ENCODE measurements at regions not wholly inside any gene's neighbourhood (a gene's known extent, or its start where the extent isn't known, plus 50 kb on each side); places are given as distances from the start of the nearest gene placed in this dataset.

GRCh38 chr16:85345129-85345639 is 232.9 kb upstream of the CIBAR2 start:
- no peak overlapping the region for H3K27ac ChIP-seq
- WGBS, 4 donors, result 69 to 91% (median 83%) methylated on average over 7 of the region's 7 CpGs
- H3K4me3 ChIP-seq, result no peak overlapping the region
- H3K9me3 ChIP-seq (replicated peaks in 1 of 3), result no peaks in the 10 kb centered on the region
- no peaks in the 10 kb centered on the region for H3K27me3 ChIP-seq
- TF ChIP-seq POLR2A (IDR thresholded peaks at IDR 0.05) (no peak), CTCF (IDR thresholded peaks at IDR 0.05) (no peak)
- H3K4me1 ChIP-seq (replicated peaks in 1 of 2), result peaks cover 0 to 4% of the 10 kb centered on the region in 2 donors
- DNase-seq, result no peak
- H3K36me3 ChIP-seq (replicated peaks in 1 of 2), result no peaks in the 10 kb centered on the region
- intact Hi-C loops (cut with DNase I), result no loop called here

- intact Hi-C loops (cut with DNase I), result no loop called here
- TF ChIP-seq POLR2A (IDR thresholded peaks at IDR 0.05), result no peak
- 89 to 93% (median 91%) methylated on average over 12 of the region's 12 CpGs for WGBS, 4 donors
- no peaks in the 10 kb centered on the region for H3K9me3 ChIP-seq (replicated peaks in 1 of 3)
- DNase-seq, result no peak
- H3K36me3 ChIP-seq (replicated peaks in 1 of 2), result no peaks in the 10 kb centered on the region
- H3K27me3 ChIP-seq, result no peaks in the 10 kb centered on the region
- no peak overlapping the region for H3K4me3 ChIP-seq
- peaks cover 8 to 18% of the 10 kb centered on the region in 2 donors for H3K4me1 ChIP-seq (replicated peaks in 1 of 2)
- H3K27ac ChIP-seq, result no peak overlapping the region
Observed at GRCh38 chr16:85346404-85347212, 234.3 kb upstream of the CIBAR2 start.

- peaks cover 8 to 18% of the 10 kb centered on the region in 2 donors for H3K4me1 ChIP-seq (replicated peaks in 1 of 2)
- H3K27me3 ChIP-seq, result no peaks in the 10 kb centered on the region
- peak in 4 of 7 donors; percentile 50 to 77 (median 66) for DNase-seq
- H3K9me3 ChIP-seq (replicated peaks in 1 of 3), result no peaks in the 10 kb centered on the region
- peak in 5 of 6 experiments; percentile 23 to 63 (median 44) for TF ChIP-seq CTCF (IDR thresholded peaks at IDR 0.05)
- TF ChIP-seq POLR2A (IDR thresholded peaks at IDR 0.05), result no peak
- H3K4me3 ChIP-seq, result no peak overlapping the region
- no peaks in the 10 kb centered on the region for H3K36me3 ChIP-seq (replicated peaks in 1 of 2)
- WGBS, 4 donors, result 45 to 93% (median 66%) methylated on average over 2 to 11 of the region's 11 CpGs
- intact Hi-C loops (cut with DNase I), result no loop called here
- no peak overlapping the region for H3K27ac ChIP-seq
Observed at GRCh38 chr16:85347213-85347591, 234.9 kb upstream of the CIBAR2 start.

- TF ChIP-seq POLR2A (IDR thresholded peaks at IDR 0.05), result no peak
- TF ChIP-seq CTCF (IDR thresholded peaks at IDR 0.05), result no peak
- Histone ChIP-seq H3K4me1 (replicated peaks in 1 of 2) (peaks cover 8 to 18% of the 10 kb centered on the region in 2 donors), H3K9me3 (replicated peaks in 1 of 3) (no peaks in the 10 kb centered on the region), H3K27ac (peak overlapping the region in 1 of 5 donors; percentile 86), H3K27me3 (no peaks in the 10 kb centered on the region), H3K36me3 (replicated peaks in 1 of 2) (no peaks in the 10 kb centered on the region), H3K4me3 (no peak overlapping the region)
- DNase-seq, result no peak
- intact Hi-C loops (cut with DNase I), result no loop called here
- 93 to 97% (median 96%) methylated on average over 12 of the region's 12 CpGs for WGBS, 4 donors
Observed at GRCh38 chr16:85348065-85348840, 236.0 kb upstream of the CIBAR2 start.
